Muscle of leg (tissue), 3 donors: ENCODE measurements at regions not wholly inside any gene's neighbourhood (a gene's known extent, or its start where the extent isn't known, plus 50 kb on each side); places are given as distances from the start of the nearest gene placed in this dataset.
A peak's percentile ranks its signal among the peaks of the same experiment; 100 is the strongest.

ENCODE experiments used
- DNase-seq: peaks from one replicate; pipeline ENCODE4 v3.0.0; 2013
- H3K27ac ChIP-seq: one replicate; pipeline ENCODE4 v1.5.1; 2013; ENCODE audit warnings: mild to moderate bottlenecking, low read length, control low read depth
- H3K27me3 ChIP-seq: one replicate; pipeline ENCODE4 v1.6.1; 2013; ENCODE audit warnings: low read length; ENCODE audit not compliant: control insufficient read depth, insufficient read depth
- H3K36me3 ChIP-seq: one replicate; pipeline ENCODE4 v1.6.1; 2013; ENCODE audit warnings: low read length; ENCODE audit not compliant: control insufficient read depth, insufficient read depth
- H3K4me1 ChIP-seq: one replicate; pipeline ENCODE4 v1.6.1; 2013; ENCODE audit warnings: low read length; ENCODE audit not compliant: control insufficient read depth, insufficient read depth
- H3K4me3 ChIP-seq: one replicate; pipeline ENCODE4 v1.5.1; 2013; ENCODE audit warnings: low read length, control low read depth
- H3K9me3 ChIP-seq: replicated peaks from 2 replicates; pipeline ENCODE4 v1.6.1; 2013; ENCODE audit warnings: low read depth, low read length; ENCODE audit not compliant: control insufficient read depth
- WGBS: methylation state at CpG from one replicate; pipeline ENCODE4 v1.1.5; 2013; ENCODE audit warnings: missing lambda C conversion rate; ENCODE audit not compliant: insufficient coverage; 5-methylcytosine and 5-hydroxymethylcytosine counted together

DNA sequence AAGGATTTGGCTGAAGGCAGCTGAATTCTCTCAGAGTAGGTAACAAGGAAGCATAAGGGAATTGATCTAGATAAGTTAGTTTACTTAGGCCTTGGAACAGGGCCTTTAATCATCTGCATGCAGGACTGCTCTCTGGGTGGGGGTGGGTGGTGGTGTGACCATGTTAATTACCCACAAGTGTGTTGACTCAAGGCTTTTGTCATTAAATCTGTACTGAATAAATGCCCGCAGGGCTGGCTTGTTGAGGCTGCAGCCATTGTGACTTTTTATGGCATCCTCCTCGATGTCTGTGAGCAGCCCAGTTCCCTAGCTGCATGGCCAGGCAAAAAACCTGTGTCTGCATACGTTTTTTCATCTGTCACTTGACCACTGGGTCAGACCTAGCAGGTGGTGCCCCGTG, 63.5 kb upstream of the ASCC3 start:
- Histone ChIP-seq H3K4me3 (no peak overlapping the region), H3K36me3 (no peaks in the 10 kb centered on the region), H3K27ac (no peak overlapping the region), H3K4me1 (no peaks in the 10 kb centered on the region), H3K27me3 (no peaks in the 10 kb centered on the region), H3K9me3 (no peaks in the 10 kb centered on the region)
- WGBS: 79% methylated on average over 4 of the region's 4 CpGs
- no peak for DNase-seq

DNA sequence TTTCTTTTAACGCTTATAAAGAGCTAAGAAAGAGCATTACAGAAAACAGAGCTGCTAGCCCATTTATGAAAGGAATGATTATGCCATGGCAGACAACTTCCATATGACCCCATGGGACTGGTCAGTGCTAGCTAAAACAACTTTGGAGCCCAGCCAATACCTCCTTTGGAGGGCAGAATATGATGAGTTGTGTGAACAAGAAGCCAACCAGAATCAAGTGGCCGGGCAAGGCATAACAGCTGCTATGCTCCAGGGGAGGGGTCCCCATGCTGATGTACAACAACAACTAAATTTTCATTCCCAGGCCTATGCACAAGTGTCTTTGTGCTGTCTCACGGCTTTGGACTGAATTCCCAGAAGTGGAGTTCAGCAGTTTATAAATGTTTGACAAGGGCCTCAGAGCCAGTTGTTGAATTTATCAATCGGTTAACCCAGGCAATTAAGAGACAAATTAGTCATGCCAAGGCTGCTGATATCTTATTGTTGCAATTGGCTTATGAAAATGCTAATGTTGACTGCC, 65.0 kb upstream of the ASCC3 start:
- 74% methylated on average over 3 of the region's 4 CpGs for WGBS
- H3K27ac ChIP-seq: no peak overlapping the region
- H3K36me3 ChIP-seq: no peaks in the 10 kb centered on the region

DNA sequence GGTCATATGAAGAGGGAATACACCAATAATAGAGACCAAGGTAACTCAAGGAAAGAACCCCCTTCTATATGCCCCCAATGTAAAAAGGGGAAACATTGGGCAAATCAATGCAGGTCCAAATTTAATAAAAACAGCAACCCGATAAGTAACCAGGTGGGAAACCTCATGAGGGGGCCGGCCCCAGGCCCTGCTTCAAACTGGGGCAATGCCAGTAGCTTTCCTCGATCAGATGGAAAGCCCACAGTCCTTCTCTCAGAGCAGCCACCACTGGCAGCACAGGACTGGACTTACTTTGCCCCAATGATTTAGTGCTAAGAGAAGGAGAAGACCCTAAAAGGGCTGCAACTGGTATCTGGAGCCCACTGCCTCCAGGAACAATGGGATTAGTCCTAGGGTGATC, 65.6 kb upstream of the ASCC3 start:
- no peak overlapping the region for H3K27ac ChIP-seq
- no peaks in the 10 kb centered on the region for H3K36me3 ChIP-seq
- no peaks in the 10 kb centered on the region for H3K27me3 ChIP-seq
- no peaks in the 10 kb centered on the region for H3K4me1 ChIP-seq
- H3K4me3 ChIP-seq: no peak overlapping the region
- no peak for DNase-seq
- H3K9me3 ChIP-seq: no peaks in the 10 kb centered on the region
- 92% methylated on average over 2 of the region's 3 CpGs for WGBS

More for the DNA sequence above, 65.0 kb upstream of the ASCC3 start:
- Histone ChIP-seq H3K4me1 (no peaks in the 10 kb centered on the region), H3K27me3 (no peaks in the 10 kb centered on the region), H3K4me3 (no peak overlapping the region), H3K9me3 (no peaks in the 10 kb centered on the region)
- peak; percentile 1 for DNase-seq

DNA sequence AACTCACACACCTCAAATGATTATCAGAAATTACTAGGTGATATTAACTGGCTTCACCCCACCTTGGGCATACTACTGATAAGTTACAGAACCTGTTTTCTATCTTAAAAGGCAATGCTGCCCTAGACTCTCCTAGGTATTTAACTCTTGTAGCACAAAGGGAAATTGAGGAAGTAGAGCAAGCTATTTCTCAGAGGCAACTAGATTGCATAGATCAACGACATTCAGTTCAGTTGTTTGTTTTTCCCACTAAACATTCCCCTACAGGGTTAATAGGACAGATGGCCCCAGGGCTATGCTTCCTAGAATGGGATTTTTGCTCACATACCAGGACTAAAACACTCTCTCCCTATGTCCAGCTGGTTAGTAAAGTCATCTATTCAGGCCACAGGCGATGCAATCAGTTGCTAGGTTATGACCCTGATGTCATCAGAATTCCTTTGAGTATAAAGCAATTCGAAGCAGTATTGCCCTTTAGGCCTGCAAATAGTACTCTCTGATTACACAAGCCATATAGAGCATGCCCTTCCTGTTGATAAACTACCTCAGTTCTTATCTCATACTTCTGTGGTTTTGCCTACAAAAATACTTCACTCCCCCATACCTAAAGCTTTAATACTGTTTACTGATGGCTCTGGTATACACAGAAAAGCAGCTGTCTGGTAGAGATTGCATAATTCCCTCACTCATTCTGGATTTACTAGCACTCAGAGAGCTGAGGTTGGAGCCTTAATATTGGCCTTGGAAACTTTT, 67.4 kb upstream of the ASCC3 start:
- H3K4me1 ChIP-seq: no peaks in the 10 kb centered on the region
- 55% methylated on average over 3 of the region's 3 CpGs for WGBS
- H3K4me3 ChIP-seq: no peak overlapping the region
- no peaks in the 10 kb centered on the region for H3K27me3 ChIP-seq
- H3K27ac ChIP-seq: no peak overlapping the region
- no peak for DNase-seq
- no peaks in the 10 kb centered on the region for H3K9me3 ChIP-seq
- H3K36me3 ChIP-seq: no peaks in the 10 kb centered on the region

DNA sequence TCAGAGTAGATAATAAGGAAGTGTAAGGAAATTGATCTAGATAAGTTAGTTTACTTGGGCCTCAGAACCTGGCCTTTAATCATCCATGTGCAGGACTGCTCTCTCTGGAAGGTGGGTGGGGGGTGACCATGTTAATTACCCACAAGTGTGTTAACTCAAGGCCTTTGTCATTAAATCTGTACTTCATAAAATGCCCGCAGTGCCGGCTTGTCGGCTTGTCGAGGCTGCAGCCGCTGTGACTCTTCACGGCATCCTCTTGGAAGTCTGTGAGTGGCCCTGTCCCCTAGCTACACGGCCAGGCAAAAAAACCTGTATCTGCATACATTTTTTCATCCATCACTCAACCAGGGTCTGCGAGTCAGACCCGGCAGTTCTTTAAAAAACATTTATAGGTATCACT, 70.9 kb upstream of the ASCC3 start:
- DNase-seq: no peak
- Histone ChIP-seq H3K4me3 (no peak overlapping the region), H3K27me3 (no peaks in the 10 kb centered on the region), H3K9me3 (no peaks in the 10 kb centered on the region), H3K27ac (no peak overlapping the region), H3K36me3 (no peaks in the 10 kb centered on the region), H3K4me1 (no peaks in the 10 kb centered on the region)
- 20% methylated on average over 3 of the region's 9 CpGs for WGBS

- no peaks in the 10 kb centered on the region for H3K36me3 ChIP-seq
- H3K4me3 ChIP-seq: no peak overlapping the region
- no peak for DNase-seq
- no CpG with 5 or more reads among the region's 3 CpGs for WGBS
- no peaks in the 10 kb centered on the region for H3K27me3 ChIP-seq
- no peaks in the 10 kb centered on the region for H3K4me1 ChIP-seq
- H3K27ac ChIP-seq: no peak overlapping the region
- H3K9me3 ChIP-seq: no peaks in the 10 kb centered on the region
These were observed 78.2 kb upstream of the ASCC3 start for GRCh38 chr6:100959280-100959679.

- no CpG with 5 or more reads among the region's 1 CpG for WGBS
- Histone ChIP-seq H3K27ac (no peak overlapping the region), H3K4me1 (no peaks in the 10 kb centered on the region), H3K4me3 (no peak overlapping the region), H3K36me3 (no peaks in the 10 kb centered on the region), H3K9me3 (no peaks in the 10 kb centered on the region), H3K27me3 (no peaks in the 10 kb centered on the region)
- no peak for DNase-seq
These were observed 81.3 kb upstream of the ASCC3 start for GRCh38 chr6:100962466-100962865.

- DNase-seq: no peak
- Histone ChIP-seq H3K27ac (no peak overlapping the region), H3K4me1 (no peaks in the 10 kb centered on the region)
These were observed 83.9 kb upstream of the ASCC3 start for GRCh38 chr6:100965067-100965466.

DNA sequence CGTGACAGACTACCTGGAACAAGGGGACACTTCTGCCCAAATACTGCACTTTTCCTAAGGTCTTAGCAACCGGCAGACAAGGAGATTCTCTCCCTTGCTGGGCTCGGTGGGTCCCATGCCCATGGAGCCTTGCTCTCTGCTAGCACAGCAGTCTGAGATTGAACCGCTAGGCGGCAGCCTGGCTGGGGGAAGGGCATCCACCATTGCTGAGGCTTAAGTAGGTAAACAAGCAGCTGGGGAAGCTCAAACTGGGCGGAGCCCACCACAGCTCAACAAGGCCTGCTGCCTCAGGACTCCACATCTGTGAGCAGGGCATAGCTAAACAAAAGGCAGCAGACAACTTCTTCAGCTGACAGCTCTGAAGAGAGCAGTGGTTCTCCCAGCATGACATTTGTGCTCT, 87.8 kb upstream of the ASCC3 start:
- no peaks in the 10 kb centered on the region for H3K36me3 ChIP-seq
- no peaks in the 10 kb centered on the region for H3K27me3 ChIP-seq
- no peak overlapping the region for H3K4me3 ChIP-seq
- H3K27ac ChIP-seq: no peak overlapping the region
- H3K9me3 ChIP-seq: no peaks in the 10 kb centered on the region
- no peak for DNase-seq
- no peaks in the 10 kb centered on the region for H3K4me1 ChIP-seq
- 96% methylated on average over 4 of the region's 6 CpGs for WGBS

More at GRCh38 chr6:100965067-100965466, 83.9 kb upstream of the ASCC3 start:
- Histone ChIP-seq H3K36me3 (no peaks in the 10 kb centered on the region), H3K9me3 (no peaks in the 10 kb centered on the region), H3K27me3 (no peaks in the 10 kb centered on the region), H3K4me3 (no peak overlapping the region)

DNA sequence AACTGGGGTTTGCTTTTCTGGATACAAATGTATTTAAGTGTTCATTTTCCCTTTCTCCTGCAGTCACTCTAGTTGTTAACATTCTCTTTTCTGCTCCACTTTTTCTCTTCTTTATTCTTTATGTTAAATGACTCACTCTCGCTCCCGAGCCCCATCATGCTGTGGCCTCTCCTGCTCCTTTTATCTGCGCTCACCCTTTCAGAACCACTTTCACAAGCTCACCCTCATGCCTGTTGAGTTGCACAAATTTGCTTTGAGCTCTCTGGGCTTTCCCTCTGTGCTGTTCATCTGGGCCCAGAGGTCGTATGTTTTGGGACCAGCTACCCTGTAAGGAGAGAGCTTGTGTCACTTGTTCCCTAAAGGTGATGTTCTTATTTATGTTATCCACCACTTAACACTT, 98.1 kb upstream of the ASCC3 start:
- Histone ChIP-seq H3K4me1 (no peaks in the 10 kb centered on the region), H3K27me3 (no peaks in the 10 kb centered on the region), H3K9me3 (no peaks in the 10 kb centered on the region), H3K27ac (no peak overlapping the region), H3K4me3 (no peak overlapping the region), H3K36me3 (no peaks in the 10 kb centered on the region)
- no peak for DNase-seq
- 29% methylated on average over 3 of the region's 4 CpGs for WGBS

- H3K9me3 ChIP-seq: no peaks in the 10 kb centered on the region
- H3K4me1 ChIP-seq: no peaks in the 10 kb centered on the region
- no peak overlapping the region for H3K4me3 ChIP-seq
- H3K27ac ChIP-seq: no peak overlapping the region
- no CpG with 5 or more reads among the region's 1 CpG for WGBS
- H3K27me3 ChIP-seq: no peaks in the 10 kb centered on the region
- DNase-seq: no peak
- H3K36me3 ChIP-seq: no peaks in the 10 kb centered on the region
These were observed 99.8 kb upstream of the ASCC3 start for GRCh38 chr6:100980949-100981348.
